ENCODE measurements at regions not wholly inside any gene's neighbourhood (a gene's known extent, or its start where the extent isn't known, plus 50 kb on each side); places are given as distances from the start of the nearest gene placed in this dataset.

GRCh38 chr10:78535716-78536218 is 502.1 kb downstream of the RPS24 start:
- TF ChIP-seq YY1 (IDR thresholded peaks at IDR 0.05; ENCODE audit: low read depth) (no peak), MAX (IDR thresholded peaks at IDR 0.05) (no peak)

- peak; percentile 54 for TF ChIP-seq USF1 (IDR thresholded peaks at IDR 0.05)
- TF ChIP-seq CEBPB (IDR thresholded peaks at IDR 0.05), result no peak
Measured at GRCh38 chr10:78537018-78537417, 503.4 kb downstream of the RPS24 start.

GRCh38 chr10:78539247-78539766 is 505.6 kb downstream of the RPS24 start:
- TF ChIP-seq ZBTB7A (IDR thresholded peaks at IDR 0.05; ENCODE audit: low read depth) (no peak), EP300 (IDR thresholded peaks at IDR 0.05; ENCODE audit: borderline replicate concordance) (no peak)

GRCh38 chr10:78540355-78541076 is 506.9 kb downstream of the RPS24 start:
- TF ChIP-seq ZBTB7A (IDR thresholded peaks at IDR 0.05; ENCODE audit: low read depth), result no peak
- TF ChIP-seq YY1 (IDR thresholded peaks at IDR 0.05; ENCODE audit: low read depth), result no peak
- no peak for TF ChIP-seq REST (IDR thresholded peaks at IDR 0.05; ENCODE audit: low read depth)
- TF ChIP-seq CEBPB (IDR thresholded peaks at IDR 0.05), result no peak
- no peak for TF ChIP-seq EGR1 (IDR thresholded peaks at IDR 0.05)
- no peak for TF ChIP-seq TEAD4 (IDR thresholded peaks at IDR 0.05)
- no peak for TF ChIP-seq NFIC (IDR thresholded peaks at IDR 0.05)

- TF ChIP-seq NFIC (IDR thresholded peaks at IDR 0.05) (no peak), CREB1 (IDR thresholded peaks at IDR 0.05; ENCODE audit: low read depth) (no peak), ZBTB7A (IDR thresholded peaks at IDR 0.05; ENCODE audit: low read depth) (no peak), TAF1 (IDR thresholded peaks at IDR 0.05; ENCODE audit: low read depth) (no peak), EGR1 (IDR thresholded peaks at IDR 0.05) (no peak), TCF12 (IDR thresholded peaks at IDR 0.05; ENCODE audit: low read depth) (no peak), RAD21 (IDR thresholded peaks at IDR 0.05; ENCODE audit: low read depth) (no peak), USF1 (IDR thresholded peaks at IDR 0.05) (no peak), EP300 (IDR thresholded peaks at IDR 0.05; ENCODE audit: borderline replicate concordance) (no peak), FOXM1 (IDR thresholded peaks at IDR 0.05; ENCODE audit: borderline replicate concordance, low read depth) (no peak)
Measured at GRCh38 chr10:78541481-78542140, 507.9 kb downstream of the RPS24 start.

GRCh38 chr10:78542141-78542489 is 508.5 kb downstream of the RPS24 start:
- TF ChIP-seq CREB1 (IDR thresholded peaks at IDR 0.05; ENCODE audit: low read depth) (no peak), EGR1 (IDR thresholded peaks at IDR 0.05) (no peak), CEBPB (IDR thresholded peaks at IDR 0.05) (no peak), FOXM1 (IDR thresholded peaks at IDR 0.05; ENCODE audit: borderline replicate concordance, low read depth) (no peak), YY1 (IDR thresholded peaks at IDR 0.05; ENCODE audit: low read depth) (no peak), NFIC (IDR thresholded peaks at IDR 0.05) (no peak)

GRCh38 chr10:78542521-78542920 is 508.9 kb downstream of the RPS24 start:
- TF ChIP-seq REST (IDR thresholded peaks at IDR 0.05; ENCODE audit: low read depth) (no peak), YY1 (IDR thresholded peaks at IDR 0.05; ENCODE audit: low read depth) (no peak), EGR1 (IDR thresholded peaks at IDR 0.05) (no peak), RAD21 (IDR thresholded peaks at IDR 0.05; ENCODE audit: low read depth) (no peak), NFIC (IDR thresholded peaks at IDR 0.05) (no peak), TAF1 (IDR thresholded peaks at IDR 0.05; ENCODE audit: low read depth) (no peak), CREB1 (IDR thresholded peaks at IDR 0.05; ENCODE audit: low read depth) (no peak), TCF12 (IDR thresholded peaks at IDR 0.05; ENCODE audit: low read depth) (no peak), MAX (IDR thresholded peaks at IDR 0.05) (no peak), TEAD4 (IDR thresholded peaks at IDR 0.05) (no peak)

Data from Ishikawa (cell line).